NCI-H82 treated with DMSO at 0.1 percent for 48 hours (cell line): ENCODE measurements at regions not wholly inside any gene's neighbourhood (a gene's known extent, or its start where the extent isn't known, plus 50 kb on each side); places are given as distances from the start of the nearest gene placed in this dataset.

ENCODE experiments used
- DNase-seq: peaks from one replicate; lab custom pipeline; 2025; ENCODE audit not compliant: unreplicated experiment; lab: John Stamatoyannopoulos, UW

GRCh38 chr5:2008851-2009629, 126.3 kb upstream of the IRX4 start:
- DNase-seq: no peak

DNA sequence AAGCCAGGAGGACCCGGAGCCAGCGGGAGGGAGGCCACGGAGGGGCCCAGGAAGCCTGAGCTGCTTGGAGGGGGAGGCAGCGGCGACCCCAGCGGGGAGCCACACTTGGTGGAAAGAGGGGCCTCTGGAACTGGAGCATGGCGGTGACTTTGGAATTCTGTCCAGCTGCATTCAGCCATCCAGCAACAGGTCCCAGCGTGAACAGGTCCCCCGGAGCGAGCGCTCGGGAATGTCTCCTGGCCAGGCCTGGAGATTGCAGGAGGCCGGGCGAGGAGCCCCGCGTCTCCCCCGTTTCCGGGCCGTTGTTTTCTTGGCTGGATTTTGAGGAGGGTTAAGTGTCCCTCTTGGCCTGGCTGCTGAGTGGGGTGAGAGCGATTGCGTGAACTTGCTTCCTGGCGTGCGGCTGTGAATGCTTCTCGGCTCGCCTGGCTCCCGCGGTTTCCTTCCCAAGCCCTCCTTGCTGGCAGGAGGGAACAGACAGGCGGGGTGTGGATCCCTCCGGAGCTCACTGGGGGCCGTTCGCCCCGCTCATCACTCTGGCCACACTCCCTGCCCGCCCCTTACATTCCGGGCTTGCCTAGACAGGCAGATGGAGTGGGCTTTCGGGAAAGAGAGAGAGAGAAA, 125.3 kb upstream of the IRX4 start:
- no peak for DNase-seq

DNA sequence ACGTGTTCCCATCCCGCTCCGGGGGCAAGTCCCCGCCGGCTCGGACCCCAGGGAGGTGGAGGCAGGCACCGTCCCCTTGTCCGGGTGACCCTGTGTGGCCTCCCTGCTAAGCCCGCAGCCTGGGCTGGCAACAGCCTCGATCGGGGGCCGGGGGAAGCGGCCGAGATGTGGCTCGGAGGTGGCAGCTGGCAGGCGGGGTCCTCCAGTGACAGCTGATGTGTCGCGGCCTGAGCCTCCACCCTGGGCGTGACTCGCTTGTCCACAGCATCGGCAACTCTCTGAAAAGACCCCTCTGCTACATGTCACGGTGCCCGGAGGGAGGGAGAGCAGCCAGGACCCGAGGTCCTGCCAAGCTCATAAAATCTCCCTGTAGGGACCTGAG, 124.8 kb upstream of the IRX4 start:
- no peak for DNase-seq

DNA sequence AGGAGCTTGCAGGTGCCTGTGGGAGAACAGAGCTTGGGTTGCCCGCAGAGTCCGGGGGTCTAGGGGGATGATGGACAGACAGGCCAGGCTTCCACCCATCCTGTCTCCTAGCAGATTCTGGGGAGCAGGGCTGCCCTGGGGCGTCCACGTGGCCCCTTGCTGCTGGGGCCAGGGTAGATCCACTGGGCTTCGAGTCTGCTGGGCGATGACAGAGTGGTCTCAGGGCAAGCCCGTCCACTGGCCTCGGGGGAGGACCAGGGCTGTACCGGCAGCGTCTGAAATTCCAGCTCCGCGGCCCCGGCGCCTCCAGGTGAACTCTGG, 124.2 kb upstream of the IRX4 start:
- no peak for DNase-seq

- no peak for DNase-seq
Measured at GRCh38 chr5:2006193-2006970, 123.7 kb upstream of the IRX4 start.

DNA sequence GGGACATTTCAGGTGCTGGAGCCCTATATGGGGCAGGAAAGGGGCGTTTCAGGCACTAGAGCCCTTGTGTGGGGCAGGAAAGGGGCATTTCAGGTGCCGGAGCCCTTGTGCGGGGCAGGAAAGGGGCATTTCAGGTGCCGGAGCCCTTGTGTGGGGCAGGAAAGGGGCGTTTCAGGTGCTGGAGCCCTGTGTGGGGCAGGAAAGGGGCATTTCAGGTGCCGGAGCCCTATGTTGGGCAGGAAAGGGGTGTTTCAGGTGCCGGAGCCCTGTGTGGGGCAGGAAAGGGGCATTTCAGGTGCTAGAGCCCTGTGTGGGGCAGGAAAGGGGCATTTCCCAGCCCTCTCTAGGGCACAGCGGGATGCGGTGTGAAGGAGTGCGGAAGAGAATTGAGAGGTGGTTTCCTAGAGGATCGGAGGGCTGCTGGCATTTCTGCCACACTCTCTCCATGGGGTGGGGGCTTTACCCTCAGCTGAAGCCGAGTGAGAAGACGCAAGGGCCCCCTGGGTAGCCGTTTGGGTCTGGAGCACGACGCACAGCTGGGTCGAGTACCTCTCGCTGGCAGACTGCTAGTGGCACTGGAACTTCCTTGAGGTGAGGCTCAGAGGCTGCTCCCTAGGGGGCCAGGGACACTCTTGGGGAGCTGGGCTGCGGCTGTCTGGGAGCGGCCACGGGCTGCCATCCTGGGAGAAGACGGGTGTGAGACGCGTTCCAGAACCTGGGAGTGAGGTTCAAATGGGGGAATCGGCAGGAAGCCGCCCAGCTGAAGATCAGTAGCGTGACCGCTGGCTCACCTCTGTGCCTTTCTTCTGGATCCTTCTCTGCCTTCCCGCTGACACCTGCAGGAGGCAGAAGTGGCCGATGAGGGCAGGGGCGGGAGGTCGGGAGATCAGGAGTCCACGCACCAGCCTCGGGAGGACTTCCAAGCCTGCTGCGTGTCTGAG, 122.6 kb upstream of the IRX4 start:
- no peak for DNase-seq

DNA sequence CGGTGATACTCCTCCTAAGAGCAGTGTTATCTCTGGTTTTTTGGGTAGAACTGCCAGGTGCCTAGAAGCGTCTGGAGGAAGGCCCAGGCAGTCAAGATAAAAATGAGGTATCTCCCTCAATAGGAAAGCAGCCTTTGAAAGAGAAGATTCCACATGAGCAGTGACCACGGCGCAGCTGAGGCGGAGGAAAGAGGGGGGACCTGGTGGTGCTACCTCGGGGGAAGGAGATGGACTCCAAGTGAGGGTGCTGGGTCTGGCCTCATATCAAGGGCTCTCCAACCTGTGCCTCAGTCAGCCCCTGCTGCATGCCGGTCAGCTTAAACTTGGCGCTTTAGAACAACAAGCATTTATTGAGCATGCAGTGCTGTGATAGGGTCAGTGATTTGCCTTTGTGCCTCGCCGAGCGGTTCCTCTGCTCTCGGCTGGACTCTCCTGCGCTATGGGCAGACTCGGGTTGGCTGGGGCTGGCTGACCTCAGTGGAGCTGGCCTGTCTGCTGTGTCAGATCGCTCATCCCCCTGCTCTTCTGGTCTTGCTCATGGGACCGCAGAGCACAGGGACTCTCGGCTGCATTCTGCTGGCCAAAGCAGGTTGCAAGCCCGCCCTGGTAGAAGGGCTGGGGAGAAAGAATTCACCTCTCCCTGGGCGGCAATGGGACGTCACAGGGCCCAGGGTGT, 121.1 kb upstream of the IRX4 start:
- DNase-seq: no peak

- no peak for DNase-seq
Measured at GRCh38 chr5:2003206-2003605, 120.5 kb upstream of the IRX4 start.

GRCh38 chr5:2001300-2001699, 118.6 kb upstream of the IRX4 start:
- DNase-seq: no peak

GRCh38 chr5:2000591-2000990, 117.9 kb upstream of the IRX4 start:
- no peak for DNase-seq

GRCh38 chr5:1999794-2000193, 117.1 kb upstream of the IRX4 start:
- no peak for DNase-seq

GRCh38 chr5:1998716-1999317, 116.1 kb upstream of the IRX4 start:
- DNase-seq: no peak

DNA sequence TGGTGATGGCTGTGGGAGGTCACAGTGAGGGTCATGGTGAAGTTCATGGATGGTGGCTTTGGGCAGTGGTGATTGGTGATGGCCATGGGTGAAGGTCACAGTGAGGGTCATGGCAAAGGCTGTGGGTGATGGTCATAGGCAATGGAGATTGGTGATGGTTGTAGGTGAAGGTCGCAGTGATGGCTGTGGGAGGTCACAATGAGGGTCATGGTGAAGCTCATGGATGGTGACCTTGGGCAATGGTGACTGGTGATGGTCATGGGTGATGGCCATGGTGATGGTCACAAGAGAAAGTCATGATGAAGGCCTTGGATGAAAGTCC, 115.6 kb upstream of the IRX4 start:
- DNase-seq: no peak

- DNase-seq: no peak
Measured at GRCh38 chr5:1997640-1998347, 115.1 kb upstream of the IRX4 start.

GRCh38 chr5:1995491-1995890, 112.8 kb upstream of the IRX4 start:
- DNase-seq: no peak

- no peak for DNase-seq
Measured at GRCh38 chr5:1987471-1987870, 104.7 kb upstream of the IRX4 start.

GRCh38 chr5:1985781-1986180, 103.1 kb upstream of the IRX4 start:
- no peak for DNase-seq

GRCh38 chr5:1983919-1984695, 101.4 kb upstream of the IRX4 start:
- no peak for DNase-seq

- no peak for DNase-seq
Measured at GRCh38 chr5:1983401-1983800, 100.7 kb upstream of the IRX4 start.
